ENCODE measurements at regions not wholly inside any gene's neighbourhood (a gene's known extent, or its start where the extent isn't known, plus 50 kb on each side); places are given as distances from the start of the nearest gene placed in this dataset.

DNA sequence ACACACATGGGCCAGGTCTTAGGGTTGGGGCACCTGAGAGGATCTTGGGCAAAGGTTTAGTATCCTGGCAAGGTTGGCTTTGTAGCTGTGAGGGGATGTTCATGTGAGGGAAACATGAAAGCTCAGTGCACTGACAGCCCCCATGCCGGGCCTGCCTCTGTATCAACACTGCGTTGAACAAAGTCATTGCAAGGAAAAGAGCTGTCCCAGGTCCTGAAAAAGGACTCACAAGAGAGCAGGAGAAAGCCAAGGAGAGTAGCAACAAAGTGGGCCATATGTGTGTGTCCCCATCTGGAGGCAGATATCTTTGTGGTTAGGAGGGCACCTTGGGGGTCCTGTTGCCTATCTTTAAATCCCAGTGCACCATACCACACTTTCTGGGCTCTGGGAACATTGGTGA lies 237.8 kb upstream of the THSD7B start:
- Histone ChIP-seq H4K20me1 (ENCODE audit: insufficient read depth, low read length) (no peaks in the 10 kb centered on the region), H3K27ac (ENCODE audit: low read depth, low read length, poor library complexity, severe bottlenecking) (no peak overlapping the region), H3K9me2 (ENCODE audit: low read depth, low read length) (no peaks in the 10 kb centered on the region), H3K9ac (ENCODE audit: low read length) (no peak overlapping the region), H3K9me3 (ENCODE audit: low read length) (no peaks in the 10 kb centered on the region), H3F3A (ENCODE audit: insufficient read depth, low read length) (no peaks in the 10 kb centered on the region), H2AFZ (ENCODE audit: low read length) (no peak overlapping the region), H3K4me2 (ENCODE audit: low read length) (no peak overlapping the region), H3K4me1 (ENCODE audit: insufficient read depth, low read length, severe bottlenecking) (no peaks in the 10 kb centered on the region), H3K36me3 (ENCODE audit: insufficient read depth, low read length) (no peaks in the 10 kb centered on the region), H3K4me3 (ENCODE audit: low read depth, low read length, poor library complexity, severe bottlenecking) (no peak overlapping the region), H3K79me2 (ENCODE audit: insufficient read depth, low read length) (no peaks in the 10 kb centered on the region), H3K27me3 (ENCODE audit: insufficient read depth, low read length) (no peaks in the 10 kb centered on the region)
- TF ChIP-seq, protein P1, sequence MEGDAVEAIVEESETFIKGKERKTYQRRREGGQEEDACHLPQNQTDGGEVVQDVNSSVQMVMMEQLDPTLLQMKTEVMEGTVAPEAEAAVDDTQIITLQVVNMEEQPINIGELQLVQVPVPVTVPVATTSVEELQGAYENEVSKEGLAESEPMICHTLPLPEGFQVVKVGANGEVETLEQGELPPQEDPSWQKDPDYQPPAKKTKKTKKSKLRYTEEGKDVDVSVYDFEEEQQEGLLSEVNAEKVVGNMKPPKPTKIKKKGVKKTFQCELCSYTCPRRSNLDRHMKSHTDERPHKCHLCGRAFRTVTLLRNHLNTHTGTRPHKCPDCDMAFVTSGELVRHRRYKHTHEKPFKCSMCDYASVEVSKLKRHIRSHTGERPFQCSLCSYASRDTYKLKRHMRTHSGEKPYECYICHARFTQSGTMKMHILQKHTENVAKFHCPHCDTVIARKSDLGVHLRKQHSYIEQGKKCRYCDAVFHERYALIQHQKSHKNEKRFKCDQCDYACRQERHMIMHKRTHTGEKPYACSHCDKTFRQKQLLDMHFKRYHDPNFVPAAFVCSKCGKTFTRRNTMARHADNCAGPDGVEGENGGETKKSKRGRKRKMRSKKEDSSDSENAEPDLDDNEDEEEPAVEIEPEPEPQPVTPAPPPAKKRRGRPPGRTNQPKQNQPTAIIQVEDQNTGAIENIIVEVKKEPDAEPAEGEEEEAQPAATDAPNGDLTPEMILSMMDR (IDR thresholded peaks at IDR 0.05; ENCODE audit: low read length): no peak
- no peak for TF ChIP-seq EZH2 (IDR thresholded peaks at IDR 0.05; ENCODE audit: borderline replicate concordance, low read length)

DNA sequence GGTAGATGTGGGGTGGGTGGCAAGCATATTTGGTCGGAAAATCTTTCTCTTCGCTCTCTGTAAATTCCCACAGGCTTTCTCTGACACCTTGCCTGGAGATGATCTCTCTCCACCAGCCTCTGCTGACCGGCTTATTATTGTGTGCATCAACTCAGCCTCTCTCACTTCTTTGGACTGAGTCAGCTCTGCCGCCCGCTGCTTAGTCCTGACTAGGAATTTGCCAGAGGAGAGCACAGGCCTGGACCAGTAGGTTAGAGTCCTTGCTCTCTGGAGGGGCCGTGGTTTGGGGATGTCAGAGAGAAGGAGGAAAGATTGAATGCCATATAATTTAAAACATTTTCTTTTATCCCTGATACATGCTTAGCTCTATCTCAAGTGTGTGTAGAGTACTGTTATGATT lies 242.6 kb upstream of the THSD7B start:
- Histone ChIP-seq H3K79me2 (ENCODE audit: insufficient read depth, low read length) (no peaks in the 10 kb centered on the region), H3K4me3 (ENCODE audit: low read depth, low read length, poor library complexity, severe bottlenecking) (no peak overlapping the region), H4K20me1 (ENCODE audit: insufficient read depth, low read length) (no peaks in the 10 kb centered on the region), H3K9me2 (ENCODE audit: low read depth, low read length) (no peaks in the 10 kb centered on the region), H3K27me3 (ENCODE audit: insufficient read depth, low read length) (no peaks in the 10 kb centered on the region), H3K9me3 (ENCODE audit: low read length) (no peaks in the 10 kb centered on the region), H3K36me3 (ENCODE audit: insufficient read depth, low read length) (no peaks in the 10 kb centered on the region), H3K9ac (ENCODE audit: low read length) (no peak overlapping the region), H3K27ac (ENCODE audit: low read depth, low read length, poor library complexity, severe bottlenecking) (no peak overlapping the region), H3K4me2 (ENCODE audit: low read length) (no peak overlapping the region), H3K4me1 (ENCODE audit: insufficient read depth, low read length, severe bottlenecking) (no peaks in the 10 kb centered on the region), H2AFZ (ENCODE audit: low read length) (no peak overlapping the region), H3F3A (ENCODE audit: insufficient read depth, low read length) (no peaks in the 10 kb centered on the region)
- TF ChIP-seq EZH2 (IDR thresholded peaks at IDR 0.05; ENCODE audit: borderline replicate concordance, low read length): no peak
- TF ChIP-seq, protein P1 (IDR thresholded peaks at IDR 0.05; ENCODE audit: low read length): no peak

DNA sequence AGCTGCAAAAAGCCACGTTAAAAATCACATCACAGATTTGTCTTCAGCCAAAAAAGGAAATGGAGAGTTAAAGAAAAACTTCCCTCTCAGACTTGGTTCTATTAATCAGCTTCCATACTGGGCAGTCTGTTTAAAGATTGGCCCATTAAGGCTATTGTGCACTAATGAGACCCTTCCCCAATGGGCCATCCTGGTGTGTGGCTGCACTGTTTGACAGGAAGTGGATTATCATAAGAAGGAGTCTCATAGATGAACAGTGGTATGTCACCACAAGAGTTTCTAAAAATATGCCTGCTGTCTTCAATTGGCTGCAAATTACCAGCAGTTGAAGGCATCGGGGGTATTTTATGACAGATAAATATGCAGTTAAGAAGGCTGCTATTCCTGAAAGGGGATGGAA lies 247.6 kb upstream of the THSD7B start:
- no peaks in the 10 kb centered on the region for H3F3A ChIP-seq (ENCODE audit: insufficient read depth, low read length)
- no peaks in the 10 kb centered on the region for H3K36me3 ChIP-seq (ENCODE audit: insufficient read depth, low read length)
- H2AFZ ChIP-seq (ENCODE audit: low read length): no peak overlapping the region
- no peak overlapping the region for H3K4me3 ChIP-seq (ENCODE audit: low read depth, low read length, poor library complexity, severe bottlenecking)
- no peaks in the 10 kb centered on the region for H4K20me1 ChIP-seq (ENCODE audit: insufficient read depth, low read length)
- no peaks in the 10 kb centered on the region for H3K79me2 ChIP-seq (ENCODE audit: insufficient read depth, low read length)
- no peaks in the 10 kb centered on the region for H3K4me1 ChIP-seq (ENCODE audit: insufficient read depth, low read length, severe bottlenecking)
- no peaks in the 10 kb centered on the region for H3K27me3 ChIP-seq (ENCODE audit: insufficient read depth, low read length)
- H3K9me3 ChIP-seq (ENCODE audit: low read length): no peaks in the 10 kb centered on the region
- no peak for TF ChIP-seq EZH2 (IDR thresholded peaks at IDR 0.05; ENCODE audit: borderline replicate concordance, low read length)
- TF ChIP-seq, protein P1 (IDR thresholded peaks at IDR 0.05; ENCODE audit: low read length): no peak
- no peaks in the 10 kb centered on the region for H3K9me2 ChIP-seq (ENCODE audit: low read depth, low read length)
- H3K27ac ChIP-seq (ENCODE audit: low read depth, low read length, poor library complexity, severe bottlenecking): no peak overlapping the region
- H3K9ac ChIP-seq (ENCODE audit: low read length): no peak overlapping the region
- H3K4me2 ChIP-seq (ENCODE audit: low read length): no peak overlapping the region
